NCI-H2171 treated with DMSO at 0.1 percent for 48 hours (cell line): ENCODE measurements at regions not wholly inside any gene's neighbourhood (a gene's known extent, or its start where the extent isn't known, plus 50 kb on each side); places are given as distances from the start of the nearest gene placed in this dataset.
"Not testable (repeated sequence)": the region's sequence is repeated elsewhere in the genome, so short reads cannot be mapped to it uniquely, and the experiment has no call there.

Experiments
- DNase-seq: peaks from one replicate; lab custom pipeline; 2025; lab: John Stamatoyannopoulos, UW

- no peak for DNase-seq
Measured at GRCh38 chr4:158051401-158052235, 121.2 kb downstream of the GASK1B start.

GRCh38 chr4:158050942-158051341 is 121.9 kb downstream of the GASK1B start:
- DNase-seq = no peak

- DNase-seq = no peak
Measured at GRCh38 chr4:158046345-158046744, 126.5 kb downstream of the GASK1B start.

- no peak for DNase-seq
Measured at GRCh38 chr4:158043971-158044618, 128.7 kb downstream of the GASK1B start.

GRCh38 chr4:158042591-158043030 is 130.2 kb downstream of the GASK1B start:
- DNase-seq = no peak

GRCh38 chr4:158038718-158039117 is 134.1 kb downstream of the GASK1B start:
- no peak for DNase-seq

GRCh38 chr4:158036998-158037397 is 135.8 kb downstream of the GASK1B start:
- DNase-seq = no peak

GRCh38 chr4:158035662-158036195 is 137.1 kb downstream of the GASK1B start:
- DNase-seq = no peak

GRCh38 chr4:158033416-158034120 is 139.3 kb downstream of the GASK1B start:
- DNase-seq = no peak

GRCh38 chr4:158032733-158033415 is 140.0 kb downstream of the GASK1B start:
- DNase-seq = no peak

- not testable (repeated sequence) for DNase-seq
Measured at GRCh38 chr4:158028381-158028780, 144.4 kb downstream of the GASK1B start.

- DNase-seq = no peak
Measured at GRCh38 chr4:158025131-158025530, 147.7 kb downstream of the GASK1B start.

GRCh38 chr4:158020734-158021346 is 152.0 kb downstream of the GASK1B start:
- DNase-seq = no peak

GRCh38 chr4:158020176-158020575 is 152.6 kb downstream of the GASK1B start:
- DNase-seq = no peak

GRCh38 chr4:158018831-158019230 is 154.0 kb downstream of the GASK1B start:
- no peak for DNase-seq

GRCh38 chr4:158018221-158018830 is 154.5 kb downstream of the GASK1B start:
- no peak for DNase-seq

- no peak for DNase-seq
Measured at GRCh38 chr4:158016511-158016910, 156.3 kb downstream of the GASK1B start.

GRCh38 chr4:158015241-158015640 is 157.6 kb downstream of the GASK1B start:
- no peak for DNase-seq

- DNase-seq = no peak
Measured at GRCh38 chr4:158013858-158014257, 159.0 kb downstream of the GASK1B start.

GRCh38 chr4:158010361-158010760 is 162.5 kb downstream of the GASK1B start:
- DNase-seq = no peak
